SK-N-SH treated with all-trans-retinoic acid at 6 μM for 48 hours (cell line): ENCODE measurements at regions not wholly inside any gene's neighbourhood (a gene's known extent, or its start where the extent isn't known, plus 50 kb on each side); places are given as distances from the start of the nearest gene placed in this dataset.

Source experiments
- ATAC-seq: fragments of 200-7000 bp; cut with Tn5 transposase; 3 replicates; pipeline ENCODE4 v1.9.1; 2020; ENCODE audit warnings: mild to moderate bottlenecking, moderate library complexity
- BACH2 ChIP-seq: fragments of 250-450 bp; sonication (Bioruptor Pico); IDR thresholded peaks from 2 replicates; pipeline ENCODE4 v1.9.0; 2021; ENCODE audit warnings: mild to moderate bottlenecking, borderline replicate concordance
- CREB5 ChIP-seq: fragments of 250-450 bp; sonication (Bioruptor Pico); IDR thresholded peaks from 2 replicates; pipeline ENCODE4 v1.5.1; 2020; ENCODE audit warnings: low read depth, mild to moderate bottlenecking, moderate library complexity
- CSDC2 ChIP-seq: fragments of 250-450 bp; sonication (Bioruptor Pico); IDR thresholded peaks from 2 replicates; pipeline ENCODE4 v1.5.0; 2020; ENCODE audit warnings: mild to moderate bottlenecking, moderate library complexity
- CSRNP3 ChIP-seq: fragments of 250-450 bp; sonication (Bioruptor Pico); IDR thresholded peaks from 2 replicates; pipeline ENCODE4 v1.5.1; 2021; ENCODE audit warnings: mild to moderate bottlenecking, moderate library complexity
- ESRRG ChIP-seq: fragments of 250-450 bp; sonication (Bioruptor Pico); IDR thresholded peaks from 2 replicates; pipeline ENCODE4 v1.6.1; 2021; ENCODE audit warnings: mild to moderate bottlenecking
- GLIS3 ChIP-seq: fragments of 250-450 bp; sonication (Bioruptor Pico); IDR thresholded peaks from 2 replicates; pipeline ENCODE4 v1.5.0; 2020; ENCODE audit warnings: mild to moderate bottlenecking, moderate library complexity
- ISL1 ChIP-seq: fragments of 250-450 bp; sonication (Bioruptor Pico); IDR thresholded peaks from 2 replicates; pipeline ENCODE4 v2.1.2; 2022; ENCODE audit warnings: mild to moderate bottlenecking, moderate library complexity
- OSR1 ChIP-seq: fragments of 250-450 bp; sonication (Bioruptor Pico); IDR thresholded peaks from 2 replicates; pipeline ENCODE4 v1.8.0; 2022; ENCODE audit warnings: moderate library complexity, mild to moderate bottlenecking, inconsistent platforms
- PATZ1 ChIP-seq: fragments of 250-450 bp; sonication (Bioruptor Pico); IDR thresholded peaks from 2 replicates; pipeline ENCODE4 v1.8.0; 2020; ENCODE audit warnings: mild to moderate bottlenecking, moderate library complexity, borderline replicate concordance
- POU6F1 ChIP-seq: fragments of 250-450 bp; sonication (Bioruptor Pico); IDR thresholded peaks from 2 replicates; pipeline ENCODE4 v1.8.0; 2021; ENCODE audit warnings: low read depth, mild to moderate bottlenecking, moderate library complexity, borderline replicate concordance
- PPARA ChIP-seq: fragments of 250-450 bp; sonication (Bioruptor Pico); IDR thresholded peaks from 2 replicates; pipeline ENCODE4 v1.5.0; 2020; ENCODE audit warnings: mild to moderate bottlenecking, borderline replicate concordance
- RARB ChIP-seq: fragments of 250-450 bp; sonication (Bioruptor Pico); IDR thresholded peaks from 2 replicates; pipeline ENCODE4 v1.8.0; 2021; ENCODE audit warnings: mild to moderate bottlenecking, moderate library complexity
- SNAI2 ChIP-seq: fragments of 250-450 bp; sonication (Bioruptor Pico); IDR thresholded peaks from 2 replicates; pipeline ENCODE4 v1.5.0; 2020; ENCODE audit warnings: mild to moderate bottlenecking, moderate library complexity
- TCF4 ChIP-seq: fragments of 250-450 bp; sonication (Bioruptor Pico); IDR thresholded peaks from 2 replicates; pipeline ENCODE4 v1.8.0; 2021; ENCODE audit warnings: mild to moderate bottlenecking, moderate library complexity, borderline replicate concordance
- TOX ChIP-seq: fragments of 250-450 bp; sonication (Bioruptor Pico); IDR thresholded peaks from 2 replicates; pipeline ENCODE4 v1.8.0; 2021; ENCODE audit warnings: mild to moderate bottlenecking, moderate library complexity, borderline replicate concordance
- TSHZ2 ChIP-seq: fragments of 250-450 bp; sonication (Bioruptor Pico); IDR thresholded peaks from 2 replicates; pipeline ENCODE4 v1.5.0; 2020; ENCODE audit warnings: mild to moderate bottlenecking, moderate library complexity
- ZC3H10 ChIP-seq: fragments of 250-450 bp; sonication (Bioruptor Pico); IDR thresholded peaks from 2 replicates; pipeline ENCODE4 v1.5.1; 2021; ENCODE audit warnings: mild to moderate bottlenecking, moderate library complexity
- ZFP3 ChIP-seq: fragments of 250-450 bp; sonication (Bioruptor Pico); IDR thresholded peaks from 2 replicates; pipeline ENCODE4 v1.5.0; 2020; ENCODE audit warnings: mild to moderate bottlenecking, moderate library complexity
- ZFP30 ChIP-seq: fragments of 450-650 bp; formaldehyde crosslinking; IDR thresholded peaks from 2 replicates; pipeline ENCODE4 v1.5.0; 2022; ENCODE audit warnings: mild to moderate bottlenecking, moderate library complexity
- ZNF565 ChIP-seq: fragments of 450-650 bp; formaldehyde crosslinking; conservative IDR thresholded peaks from 2 replicates; pipeline ENCODE4 v1.5.0; 2020; ENCODE audit warnings: low read depth, mild to moderate bottlenecking, moderate library complexity
- ZNF8 ChIP-seq: fragments of 450-650 bp; formaldehyde crosslinking; IDR thresholded peaks from 2 replicates; pipeline ENCODE4 v1.5.0; 2020; ENCODE audit warnings: mild to moderate bottlenecking, moderate library complexity

GRCh38 chr2:122863532-122863931 lies 1108.1 kb downstream of the TSN start:
- no peak for ATAC-seq
- TF ChIP-seq SNAI2 (CRISPR knock-in tag) (no peak), GLIS3 (CRISPR knock-in tag) (no peak), ZFP30 (CRISPR knock-in tag) (no peak), CREB5 (no peak), CSRNP3 (no peak), PPARA (CRISPR knock-in tag) (no peak), ZFP3 (CRISPR knock-in tag) (no peak), OSR1 (CRISPR knock-in tag) (no peak), PATZ1 (no peak), TSHZ2 (CRISPR knock-in tag) (no peak), ESRRG (CRISPR knock-in tag) (no peak), TOX (no peak), ZNF8 (no peak), ISL1 (CRISPR knock-in tag) (no peak), BACH2 (no peak), ZNF565 (no peak)

- ATAC-seq, result no peak
- no peak for TF ChIP-seq ZNF565
- TF ChIP-seq CSDC2 (CRISPR knock-in tag), result no peak
- TF ChIP-seq GLIS3 (CRISPR knock-in tag), result no peak
- no peak for TF ChIP-seq TCF4 (CRISPR knock-in tag)
- no peak for TF ChIP-seq ESRRG (CRISPR knock-in tag)
- no peak for TF ChIP-seq ZFP30 (CRISPR knock-in tag)
- no peak for TF ChIP-seq RARB (CRISPR knock-in tag)
- TF ChIP-seq ZFP3 (CRISPR knock-in tag), result no peak
- TF ChIP-seq ZC3H10 (CRISPR knock-in tag), result no peak
- TF ChIP-seq CREB5, result no peak
- TF ChIP-seq PPARA (CRISPR knock-in tag), result no peak
- no peak for TF ChIP-seq TOX
- TF ChIP-seq PATZ1, result no peak
- TF ChIP-seq POU6F1, result no peak
- no peak for TF ChIP-seq BACH2
- TF ChIP-seq, all 23 proteins: peak for 0
These were observed 1109.3 kb downstream of the TSN start for GRCh38 chr2:122864728-122865127.
